GM13977 (cell line): ENCODE measurements at regions not wholly inside any gene's neighbourhood (a gene's known extent, or its start where the extent isn't known, plus 50 kb on each side); places are given as distances from the start of the nearest gene placed in this dataset.

Source experiments
- DNase-seq: peaks from one replicate; pipeline ENCODE4 v3.0.0; 2012; ENCODE audit warnings: low spot score
- CTCF ChIP-seq: IDR thresholded peaks from 2 replicates; pipeline ENCODE4 v1.5.1; 2012; ENCODE audit warnings: mild to moderate bottlenecking, control low read depth; ENCODE audit not compliant: insufficient read depth; ENCODE audit errors: extremely low read depth, missing control alignments
- in situ Hi-C: fragments of 300-500 bp; cut with MboI; formaldehyde crosslinking; loops from one replicate; pipeline ENCODE4 v1.12.0; 2022; ENCODE audit warnings: low sequenced_read_pairs, low pct_unique_long_range_greater_than_20kb, mixed read lengths, inconsistent platforms; ENCODE audit not compliant: unreplicated experiment

- DNase-seq: no peak
- in situ Hi-C loops: no loop called here
- no peak for TF ChIP-seq CTCF
Measured at GRCh38 chr15:66891776-66892175, 173.6 kb upstream of the SMAD3 start.

- TF ChIP-seq CTCF: no peak
- DNase-seq: no peak
- in situ Hi-C loops: no loop called here
Measured at GRCh38 chr15:66893294-66893693, 172.1 kb upstream of the SMAD3 start.

- no peak for DNase-seq
- no peak for TF ChIP-seq CTCF
- in situ Hi-C loops: no loop called here
Measured at GRCh38 chr15:66894363-66894762, 171.0 kb upstream of the SMAD3 start.

- no peak for DNase-seq
- TF ChIP-seq CTCF: no peak
- in situ Hi-C loops: no loop called here
Measured at GRCh38 chr15:66894986-66895780, 170.2 kb upstream of the SMAD3 start.

GRCh38 chr15:66895794-66896453 is 169.5 kb upstream of the SMAD3 start:
- TF ChIP-seq CTCF: no peak
- no peak for DNase-seq
- in situ Hi-C loops: no loop called here

GRCh38 chr15:66896611-66897010 is 168.8 kb upstream of the SMAD3 start:
- in situ Hi-C loops: no loop called here

More at GRCh38 chr15:66896611-66897010, 168.8 kb upstream of the SMAD3 start:
- DNase-seq: no peak
- TF ChIP-seq CTCF: no peak
